GM23248 (cell line): ENCODE measurements at regions not wholly inside any gene's neighbourhood (a gene's known extent, or its start where the extent isn't known, plus 50 kb on each side); places are given as distances from the start of the nearest gene placed in this dataset.
A peak's percentile ranks its signal among the peaks of the same experiment; 100 is the strongest.

Source experiments
- DNase-seq: peaks from one replicate; pipeline ENCODE4 v3.0.0-alpha.2; 2015
- H2AFZ ChIP-seq: fragments of 200-600 bp; sonication (generic); 2 replicates; pipeline ENCODE4 v1.6.1; 2016; ENCODE audit warnings: antibody characterized with exemption
- H3F3A ChIP-seq: fragments of 200-600 bp; sonication (generic); 2 replicates; pipeline ENCODE4 v1.6.1; 2016; ENCODE audit warnings: mild to moderate bottlenecking, antibody characterized with exemption, mixed run types; ENCODE audit not compliant: insufficient read depth
- H3K27ac ChIP-seq: fragments of 200-600 bp; sonication (generic); 2 replicates; pipeline ENCODE4 v1.5.1; 2016; ENCODE audit warnings: mild to moderate bottlenecking
- H3K27me3 ChIP-seq: fragments of 200-600 bp; sonication (generic); replicated peaks from 2 replicates; pipeline ENCODE4 v1.6.1; 2016; ENCODE audit warnings: mild to moderate bottlenecking; ENCODE audit not compliant: insufficient read depth
- H3K36me3 ChIP-seq: fragments of 200-600 bp; sonication (generic); 2 replicates; pipeline ENCODE4 v1.6.1; 2016; ENCODE audit warnings: low read depth, mild to moderate bottlenecking
- H3K4me1 ChIP-seq: fragments of 200-600 bp; sonication (generic); 2 replicates; pipeline ENCODE4 v1.6.1; 2016; ENCODE audit warnings: mild to moderate bottlenecking; ENCODE audit not compliant: insufficient read depth
- H3K4me2 ChIP-seq: fragments of 200-600 bp; sonication (generic); one replicate; pipeline ENCODE4 v1.6.1; 2016; ENCODE audit warnings: mild to moderate bottlenecking; ENCODE audit not compliant: unreplicated experiment
- H3K4me3 ChIP-seq: fragments of 200-600 bp; sonication (generic); 2 replicates; pipeline ENCODE4 v1.5.1; 2016; ENCODE audit warnings: mild to moderate bottlenecking
- H3K79me2 ChIP-seq: fragments of 200-600 bp; sonication (generic); 2 replicates; pipeline ENCODE4 v1.6.1; 2016; ENCODE audit warnings: mild to moderate bottlenecking; ENCODE audit not compliant: insufficient read depth
- H3K9ac ChIP-seq: fragments of 200-600 bp; sonication (generic); 2 replicates; pipeline ENCODE4 v1.6.1; 2016; ENCODE audit warnings: mild to moderate bottlenecking
- H3K9me2 ChIP-seq: fragments of 200-600 bp; sonication (generic); 2 replicates; pipeline ENCODE4 v1.6.1; 2016; ENCODE audit warnings: mixed run types, mild to moderate bottlenecking, moderate library complexity; ENCODE audit not compliant: insufficient read depth
- H3K9me3 ChIP-seq: fragments of 200-600 bp; sonication (generic); one replicate; pipeline ENCODE4 v1.6.1; 2017; ENCODE audit warnings: low read depth
- H4K20me1 ChIP-seq: fragments of 200-600 bp; sonication (generic); 2 replicates; pipeline ENCODE4 v1.6.0; 2016; ENCODE audit not compliant: insufficient read depth
- EZH2 ChIP-seq: fragments of 200-600 bp; sonication (generic); IDR thresholded peaks from 2 replicates; pipeline ENCODE4 v1.6.1; 2018; ENCODE audit warnings: antibody characterized with exemption, mild to moderate bottlenecking; ENCODE audit not compliant: insufficient read depth, poor library complexity, severe bottlenecking
- EZH2phosphoT487 ChIP-seq: fragments of 200-600 bp; sonication (generic); IDR thresholded peaks from 2 replicates; pipeline ENCODE4 v1.6.1; 2018; ENCODE audit warnings: antibody characterized with exemption, moderate library complexity, mild to moderate bottlenecking, low read depth; ENCODE audit not compliant: insufficient read depth
- WGBS, 2 experiments: methylation state at CpG; one replicate each; pipeline ENCODE4 v1.1.6; 2015 to 2017; ENCODE audit warnings: low lambda C conversion rate in 2 of 2, low coverage in 1 of 2; ENCODE audit errors: missing lambda C conversion rate in 2 of 2; 5-methylcytosine and 5-hydroxymethylcytosine counted together
- in situ Hi-C: fragments of 300-500 bp; cut with MboI; formaldehyde crosslinking; loops from 2 replicates; pipeline ENCODE4 v1.15.0; 2020

GRCh38 chr4:14743601-14744000 is 258.7 kb upstream of the CPEB2 start:
- Histone ChIP-seq H3K4me2 (no peak overlapping the region), H3K9ac (no peak overlapping the region), H3K79me2 (no peaks in the 10 kb centered on the region), H3K9me3 (no peaks in the 10 kb centered on the region), H4K20me1 (no peaks in the 10 kb centered on the region), H3K36me3 (no peaks in the 10 kb centered on the region), H3F3A (no peaks in the 10 kb centered on the region), H2AFZ (no peak overlapping the region), H3K27ac (no peak overlapping the region), H3K4me3 (no peak overlapping the region), H3K9me2 (no peaks in the 10 kb centered on the region), H3K27me3 (no peaks in the 10 kb centered on the region), H3K4me1 (no peaks in the 10 kb centered on the region)
- no peak for TF ChIP-seq EZH2
- no peak for TF ChIP-seq EZH2phosphoT487
- 43 to 45% methylated on average over 5 of the region's 5 CpGs for WGBS, 2 experiments
- DNase-seq, result no peak
- in situ Hi-C loops, result no loop called here

- Histone ChIP-seq H3K9ac (no peak overlapping the region), H3K9me3 (no peaks in the 10 kb centered on the region), H3K27me3 (no peaks in the 10 kb centered on the region), H3K4me3 (no peak overlapping the region), H3K27ac (no peak overlapping the region), H3K36me3 (no peaks in the 10 kb centered on the region), H4K20me1 (no peaks in the 10 kb centered on the region), H3K9me2 (no peaks in the 10 kb centered on the region), H3F3A (no peaks in the 10 kb centered on the region), H2AFZ (no peak overlapping the region), H3K4me1 (no peaks in the 10 kb centered on the region), H3K4me2 (no peak overlapping the region), H3K79me2 (no peaks in the 10 kb centered on the region)
- DNase-seq, result no peak
- in situ Hi-C loops, result no loop called here
- 9 to 16% methylated on average over 4 of the region's 4 CpGs for WGBS, 2 experiments
- TF ChIP-seq EZH2, result no peak
- no peak for TF ChIP-seq EZH2phosphoT487
These were observed 257.9 kb upstream of the CPEB2 start for GRCh38 chr4:14744346-14744745.

- Histone ChIP-seq H3K36me3 (no peaks in the 10 kb centered on the region), H3K4me3 (no peak overlapping the region), H3K9me3 (no peaks in the 10 kb centered on the region), H3K9me2 (no peaks in the 10 kb centered on the region), H4K20me1 (no peaks in the 10 kb centered on the region), H3K4me1 (no peaks in the 10 kb centered on the region), H3K27me3 (no peaks in the 10 kb centered on the region), H2AFZ (no peak overlapping the region), H3K79me2 (no peaks in the 10 kb centered on the region), H3K27ac (no peak overlapping the region), H3F3A (no peaks in the 10 kb centered on the region), H3K4me2 (no peak overlapping the region), H3K9ac (no peak overlapping the region)
- in situ Hi-C loops, result no loop called here
- 21 to 29% methylated on average over 2 of the region's 2 CpGs for WGBS, 2 experiments
- TF ChIP-seq EZH2 (no peak), EZH2phosphoT487 (no peak)
- DNase-seq, result peak; percentile 30
These were observed 252.4 kb upstream of the CPEB2 start for GRCh38 chr4:14749910-14750309.

GRCh38 chr4:14752341-14753046 is 249.8 kb upstream of the CPEB2 start:
- DNase-seq, result no peak
- Histone ChIP-seq H3K4me2 (no peak overlapping the region), H3K9me2 (no peaks in the 10 kb centered on the region), H2AFZ (no peak overlapping the region), H3K4me1 (no peaks in the 10 kb centered on the region), H3K4me3 (no peak overlapping the region), H3K27ac (no peak overlapping the region), H4K20me1 (no peaks in the 10 kb centered on the region), H3K9me3 (no peaks in the 10 kb centered on the region), H3K27me3 (no peaks in the 10 kb centered on the region), H3K79me2 (no peaks in the 10 kb centered on the region), H3K36me3 (no peaks in the 10 kb centered on the region), H3F3A (no peaks in the 10 kb centered on the region), H3K9ac (no peak overlapping the region)
- in situ Hi-C loops, result no loop called here
- 40 to 44% methylated on average over 6 of the region's 6 CpGs for WGBS, 2 experiments
- no peak for TF ChIP-seq EZH2

GRCh38 chr4:14767142-14767541 is 235.1 kb upstream of the CPEB2 start:
- in situ Hi-C loops, result no loop called here

More at GRCh38 chr4:14767142-14767541, 235.1 kb upstream of the CPEB2 start:
- Histone ChIP-seq H2AFZ (no peak overlapping the region), H3K79me2 (no peaks in the 10 kb centered on the region), H3K9ac (no peak overlapping the region), H3K27me3 (no peaks in the 10 kb centered on the region), H3K9me3 (no peaks in the 10 kb centered on the region), H3K4me2 (no peak overlapping the region), H3K4me1 (no peaks in the 10 kb centered on the region), H4K20me1 (no peaks in the 10 kb centered on the region), H3K27ac (no peak overlapping the region), H3F3A (no peaks in the 10 kb centered on the region), H3K4me3 (no peak overlapping the region), H3K9me2 (no peaks in the 10 kb centered on the region), H3K36me3 (no peaks in the 10 kb centered on the region)
- DNase-seq, result no peak
- TF ChIP-seq EZH2, result no peak
- TF ChIP-seq EZH2phosphoT487, result no peak
